ENCODE measurements at regions not wholly inside any gene's neighbourhood (a gene's known extent, or its start where the extent isn't known, plus 50 kb on each side); places are given as distances from the start of the nearest gene placed in this dataset.

DNA sequence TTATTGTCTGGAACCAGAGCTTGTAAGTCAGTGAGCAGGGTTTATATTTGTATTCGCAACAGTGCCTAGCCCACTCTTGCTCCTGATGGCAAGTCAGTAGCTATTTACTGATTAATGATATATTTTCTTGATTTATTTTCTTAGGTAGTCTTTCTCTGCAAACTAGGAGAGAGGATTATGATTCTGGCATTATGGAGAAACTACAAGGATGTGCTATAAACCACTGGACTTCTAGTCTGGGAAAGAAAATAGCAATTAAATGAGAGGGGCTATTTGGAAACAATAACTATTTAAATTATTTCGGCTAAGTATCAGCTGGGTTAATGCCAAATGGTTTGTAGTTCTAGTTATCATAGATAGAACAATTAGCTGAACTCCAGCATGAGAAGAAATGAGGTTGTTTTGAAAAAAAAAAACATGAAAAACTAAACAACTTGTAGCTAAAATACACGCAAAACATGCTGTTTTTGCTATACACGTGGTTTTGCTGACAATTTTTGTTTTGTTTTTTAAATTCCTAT, 304.9 kb upstream of the TCF21 start:
- Mint-ChIP-seq H3K27ac (no peak overlapping the region), H3K27me3 (no peaks in the 10 kb centered on the region), H3K4me3 (no peak overlapping the region), H3K9me3 (peaks cover 2% of the 10 kb centered on the region), H3K4me1 (ENCODE audit: low read depth) (no peaks in the 10 kb centered on the region), H3K36me3 (ENCODE audit: low read depth) (no peaks in the 10 kb centered on the region)
- intact Hi-C loops (cut with micrococcal nuclease) = no loop called here
- DNase-seq (no peak), ATAC-seq (no peak)
- TF ChIP-seq, protein P1, sequence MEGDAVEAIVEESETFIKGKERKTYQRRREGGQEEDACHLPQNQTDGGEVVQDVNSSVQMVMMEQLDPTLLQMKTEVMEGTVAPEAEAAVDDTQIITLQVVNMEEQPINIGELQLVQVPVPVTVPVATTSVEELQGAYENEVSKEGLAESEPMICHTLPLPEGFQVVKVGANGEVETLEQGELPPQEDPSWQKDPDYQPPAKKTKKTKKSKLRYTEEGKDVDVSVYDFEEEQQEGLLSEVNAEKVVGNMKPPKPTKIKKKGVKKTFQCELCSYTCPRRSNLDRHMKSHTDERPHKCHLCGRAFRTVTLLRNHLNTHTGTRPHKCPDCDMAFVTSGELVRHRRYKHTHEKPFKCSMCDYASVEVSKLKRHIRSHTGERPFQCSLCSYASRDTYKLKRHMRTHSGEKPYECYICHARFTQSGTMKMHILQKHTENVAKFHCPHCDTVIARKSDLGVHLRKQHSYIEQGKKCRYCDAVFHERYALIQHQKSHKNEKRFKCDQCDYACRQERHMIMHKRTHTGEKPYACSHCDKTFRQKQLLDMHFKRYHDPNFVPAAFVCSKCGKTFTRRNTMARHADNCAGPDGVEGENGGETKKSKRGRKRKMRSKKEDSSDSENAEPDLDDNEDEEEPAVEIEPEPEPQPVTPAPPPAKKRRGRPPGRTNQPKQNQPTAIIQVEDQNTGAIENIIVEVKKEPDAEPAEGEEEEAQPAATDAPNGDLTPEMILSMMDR (IDR thresholded peaks at IDR 0.05) = no peak
- POLR2A ChIA-PET = no interaction called here
- CTCF ChIA-PET = no interaction called here

DNA sequence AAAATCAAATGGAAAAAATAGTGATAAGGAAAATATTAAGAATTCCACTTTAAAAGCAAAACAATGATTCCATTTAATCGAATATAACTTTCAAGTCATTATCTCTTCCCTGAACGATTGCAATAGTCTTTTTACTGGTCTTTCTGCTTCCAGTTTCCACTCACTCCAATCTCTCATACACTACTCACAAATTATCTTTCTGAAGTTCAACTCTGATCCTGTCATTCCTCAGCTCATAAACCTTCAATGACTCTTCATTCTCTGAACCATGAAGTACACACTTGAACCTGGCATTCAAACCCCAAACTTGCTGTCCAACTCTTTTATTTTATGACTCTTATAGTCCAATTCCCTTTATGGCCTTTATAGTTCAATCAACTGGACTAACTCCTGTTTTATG, 304.1 kb upstream of the TCF21 start:
- ChIA-PET POLR2A (interaction anchor here (0.7 kb wide), 1 partner anchor 702 kb away, joined by 3 read pairs; no protein-coding TSS in a partner anchor), CTCF (no interaction called here)
- no peaks in the 10 kb centered on the region for H3K27me3 Mint-ChIP-seq
- H3K4me3 Mint-ChIP-seq = no peak overlapping the region
- intact Hi-C loops (cut with micrococcal nuclease) = no loop called here
- no peaks in the 10 kb centered on the region for H3K4me1 Mint-ChIP-seq (ENCODE audit: low read depth)
- DNase-seq (no peak), ATAC-seq (no peak)
- TF ChIP-seq, protein P1 (IDR thresholded peaks at IDR 0.05) = no peak
- H3K36me3 Mint-ChIP-seq (ENCODE audit: low read depth) = no peaks in the 10 kb centered on the region
- no peak overlapping the region for H3K27ac Mint-ChIP-seq
- peaks cover 2% of the 10 kb centered on the region for H3K9me3 Mint-ChIP-seq

DNA sequence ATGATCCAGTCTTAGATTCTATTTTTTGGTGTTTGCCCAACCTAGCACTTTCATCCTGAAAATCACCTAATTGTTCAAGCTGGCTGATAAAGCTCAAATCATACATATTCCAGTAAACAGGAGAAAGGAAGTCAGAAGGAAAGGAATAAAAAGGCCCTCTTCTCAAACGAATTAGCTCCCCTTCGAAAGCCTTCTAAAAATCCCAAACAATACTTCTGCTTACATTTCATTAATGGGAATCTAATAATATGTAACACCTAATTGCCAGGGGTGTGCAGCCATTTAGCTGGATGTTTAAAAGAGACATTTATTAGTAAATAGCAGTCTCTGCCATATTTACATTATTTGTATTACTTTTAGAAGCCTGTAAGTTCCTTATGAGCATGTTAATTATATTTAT, 302.9 kb upstream of the TCF21 start:
- ATAC-seq = no peak
- ChIA-PET CTCF (no interaction called here), POLR2A (no interaction called here)
- H3K4me1 Mint-ChIP-seq (ENCODE audit: low read depth) = no peaks in the 10 kb centered on the region
- TF ChIP-seq, protein P1 (IDR thresholded peaks at IDR 0.05) = no peak
- no peaks in the 10 kb centered on the region for H3K27me3 Mint-ChIP-seq
- peaks cover 2% of the 10 kb centered on the region for H3K9me3 Mint-ChIP-seq
- no peak overlapping the region for H3K4me3 Mint-ChIP-seq
- H3K36me3 Mint-ChIP-seq (ENCODE audit: low read depth) = no peaks in the 10 kb centered on the region
- intact Hi-C loops (cut with micrococcal nuclease) = no loop called here
- no peak overlapping the region for H3K27ac Mint-ChIP-seq
- DNase-seq = no peak

DNA sequence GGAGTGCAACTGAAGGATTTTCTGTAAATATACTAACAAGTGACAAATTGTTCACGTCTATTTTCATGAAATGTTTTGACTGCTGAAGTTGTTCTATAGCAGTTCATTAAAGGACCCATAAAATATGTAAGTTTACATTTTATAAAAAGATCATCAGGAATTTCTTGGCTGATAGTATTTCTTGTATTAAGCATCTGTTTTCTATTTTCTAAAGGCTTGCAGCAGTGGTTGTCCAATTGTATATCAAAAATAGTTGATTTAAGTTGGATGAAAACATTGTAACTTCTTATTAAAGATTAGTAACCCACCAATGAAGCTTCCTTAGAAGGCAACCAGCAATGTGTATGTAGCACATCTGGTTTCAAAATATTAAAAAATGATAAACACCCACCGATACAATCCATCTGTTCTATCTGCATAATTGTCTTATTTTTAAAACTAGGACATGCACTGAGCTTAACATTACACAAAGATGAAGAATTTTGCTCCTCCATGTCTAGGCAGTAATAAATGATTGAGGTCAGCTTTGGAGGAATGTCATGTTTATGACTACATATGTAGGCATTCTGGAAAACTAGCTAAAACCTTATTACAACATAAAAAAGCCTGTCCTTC, 301.3 kb upstream of the TCF21 start:
- DNase-seq (no peak), ATAC-seq (no peak)
- H3K4me3 Mint-ChIP-seq = no peak overlapping the region
- intact Hi-C loops (cut with micrococcal nuclease) = no loop called here
- TF ChIP-seq, protein P1 (IDR thresholded peaks at IDR 0.05) = no peak
- no peaks in the 10 kb centered on the region for H3K4me1 Mint-ChIP-seq (ENCODE audit: low read depth)
- no peaks in the 10 kb centered on the region for H3K27me3 Mint-ChIP-seq
- CTCF ChIA-PET = no interaction called here
- no peaks in the 10 kb centered on the region for H3K36me3 Mint-ChIP-seq (ENCODE audit: low read depth)
- POLR2A ChIA-PET = no interaction called here
- H3K9me3 Mint-ChIP-seq = no peaks in the 10 kb centered on the region
- H3K27ac Mint-ChIP-seq = no peak overlapping the region

DNA sequence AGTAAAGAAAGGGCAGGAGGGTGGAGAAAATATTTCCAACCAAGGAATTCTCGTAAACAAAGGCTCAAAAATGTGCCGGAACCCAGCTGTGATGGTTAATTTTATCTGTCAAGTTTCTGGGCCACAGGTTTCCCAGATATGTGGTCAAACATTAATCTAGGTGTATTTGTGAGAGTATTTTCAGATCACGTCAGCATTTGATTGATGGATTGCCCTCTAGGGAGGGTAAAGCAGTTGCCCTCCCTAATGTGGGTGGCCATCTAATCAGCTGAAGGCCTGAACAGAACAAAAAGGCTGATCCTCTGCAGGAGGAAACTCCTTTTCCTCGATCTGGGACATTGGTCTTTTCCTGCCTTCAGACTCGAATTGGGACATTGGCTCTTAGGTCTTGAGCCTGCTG, 298.7 kb upstream of the TCF21 start:
- TF ChIP-seq, protein P1 (IDR thresholded peaks at IDR 0.05) = no peak
- POLR2A ChIA-PET = no interaction called here
- CTCF ChIA-PET = no interaction called here
- H3K9me3 Mint-ChIP-seq = no peaks in the 10 kb centered on the region
- no peak overlapping the region for H3K4me3 Mint-ChIP-seq
- no peak for DNase-seq
- no peaks in the 10 kb centered on the region for H3K27me3 Mint-ChIP-seq
- ATAC-seq = no peak
- H3K36me3 Mint-ChIP-seq (ENCODE audit: low read depth) = no peaks in the 10 kb centered on the region
- intact Hi-C loops (cut with micrococcal nuclease) = no loop called here
- H3K4me1 Mint-ChIP-seq (ENCODE audit: low read depth) = no peaks in the 10 kb centered on the region
- no peak overlapping the region for H3K27ac Mint-ChIP-seq

Data from activated CD8-positive, alpha-beta T cell treated with anti-CD3 and anti-CD28 coated beads for 36 hours (primary cell).